ENCODE measurements at regions not wholly inside any gene's neighbourhood (a gene's known extent, or its start where the extent isn't known, plus 50 kb on each side); places are given as distances from the start of the nearest gene placed in this dataset.
"Not testable (repeated sequence)": the region's sequence is repeated elsewhere in the genome, so short reads cannot be mapped to it uniquely, and the experiment has no call there.

- ChIA-PET POLR2A (no interaction called here), CTCF (no interaction called here)
- no peak overlapping the region for H3K4me3 Mint-ChIP-seq
- H3K36me3 Mint-ChIP-seq (ENCODE audit: low read depth): no peaks in the 10 kb centered on the region
- ATAC-seq (no peak), DNase-seq (no peak)
- no peaks in the 10 kb centered on the region for H3K9me3 Mint-ChIP-seq (ENCODE audit: insufficient read depth)
- H3K27ac Mint-ChIP-seq: no peak overlapping the region
- no peaks in the 10 kb centered on the region for H3K27me3 Mint-ChIP-seq (ENCODE audit: low read depth)
- H3K4me1 Mint-ChIP-seq (ENCODE audit: low read depth): no peaks in the 10 kb centered on the region
These were observed 214.8 kb upstream of the GCFC2 start for GRCh38 chr2:75925331-75926024.

DNA sequence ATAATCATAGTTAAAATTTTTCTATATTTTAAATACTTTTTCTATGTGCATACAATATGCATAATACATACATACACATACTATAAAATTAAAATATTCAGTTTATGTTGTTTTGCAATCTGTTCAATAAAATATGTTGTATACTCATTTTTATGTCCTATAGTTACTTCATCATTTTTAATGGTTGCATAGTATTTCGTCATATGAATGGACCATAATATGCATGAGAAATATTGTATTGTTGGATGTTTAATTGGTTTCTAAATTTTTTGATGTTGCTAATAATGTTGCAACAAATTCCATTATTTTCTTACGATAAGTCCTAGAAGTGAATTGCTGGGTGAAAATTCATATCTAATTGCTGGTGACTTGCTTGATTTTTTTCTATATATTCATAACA lies 211.5 kb upstream of the GCFC2 start:
- CTCF ChIA-PET: no interaction called here
- ATAC-seq (no peak), DNase-seq (no peak)
- H3K36me3 Mint-ChIP-seq (ENCODE audit: low read depth): no peaks in the 10 kb centered on the region
- no peaks in the 10 kb centered on the region for H3K27me3 Mint-ChIP-seq (ENCODE audit: low read depth)
- no peaks in the 10 kb centered on the region for H3K4me1 Mint-ChIP-seq (ENCODE audit: low read depth)
- H3K27ac Mint-ChIP-seq: no peak overlapping the region
- POLR2A ChIA-PET: no interaction called here
- no peak overlapping the region for H3K4me3 Mint-ChIP-seq
- no peaks in the 10 kb centered on the region for H3K9me3 Mint-ChIP-seq (ENCODE audit: insufficient read depth)

DNA sequence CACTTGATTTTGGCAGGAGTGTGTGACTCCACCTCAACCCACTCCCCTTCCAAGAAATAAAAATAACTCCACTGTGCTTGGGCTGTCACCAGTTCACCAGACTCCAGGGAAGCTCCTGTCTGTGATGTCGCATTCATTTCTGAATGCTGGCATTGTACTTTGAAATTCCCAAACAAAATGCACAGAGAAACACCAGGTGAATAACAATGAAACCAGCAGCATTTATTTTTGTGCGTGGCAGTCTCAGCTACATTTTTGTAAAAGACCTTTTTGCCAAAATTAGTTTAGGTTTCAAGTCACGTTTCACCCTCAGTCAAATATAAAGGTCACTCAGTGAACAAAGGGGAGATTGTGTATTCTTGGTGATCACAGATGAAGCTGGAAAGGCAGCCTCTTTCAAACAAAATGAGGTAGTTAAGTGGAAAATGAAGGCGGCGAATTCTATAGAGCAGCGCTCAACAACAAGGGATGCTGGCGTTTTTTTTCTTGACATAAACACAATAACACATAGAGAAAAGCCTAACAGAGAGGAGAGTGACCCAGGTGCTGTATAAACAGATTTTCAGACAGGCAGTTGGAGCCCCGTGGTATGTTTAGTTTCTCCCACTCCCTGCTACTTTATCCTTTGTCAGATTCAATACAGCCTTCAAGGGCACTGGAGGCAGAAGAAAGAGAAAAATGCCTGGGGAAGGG lies 210.3 kb upstream of the GCFC2 start:
- Mint-ChIP-seq H3K27me3 (ENCODE audit: low read depth) (no peaks in the 10 kb centered on the region), H3K4me1 (ENCODE audit: low read depth) (no peaks in the 10 kb centered on the region)
- POLR2A ChIA-PET: no interaction called here

DNA sequence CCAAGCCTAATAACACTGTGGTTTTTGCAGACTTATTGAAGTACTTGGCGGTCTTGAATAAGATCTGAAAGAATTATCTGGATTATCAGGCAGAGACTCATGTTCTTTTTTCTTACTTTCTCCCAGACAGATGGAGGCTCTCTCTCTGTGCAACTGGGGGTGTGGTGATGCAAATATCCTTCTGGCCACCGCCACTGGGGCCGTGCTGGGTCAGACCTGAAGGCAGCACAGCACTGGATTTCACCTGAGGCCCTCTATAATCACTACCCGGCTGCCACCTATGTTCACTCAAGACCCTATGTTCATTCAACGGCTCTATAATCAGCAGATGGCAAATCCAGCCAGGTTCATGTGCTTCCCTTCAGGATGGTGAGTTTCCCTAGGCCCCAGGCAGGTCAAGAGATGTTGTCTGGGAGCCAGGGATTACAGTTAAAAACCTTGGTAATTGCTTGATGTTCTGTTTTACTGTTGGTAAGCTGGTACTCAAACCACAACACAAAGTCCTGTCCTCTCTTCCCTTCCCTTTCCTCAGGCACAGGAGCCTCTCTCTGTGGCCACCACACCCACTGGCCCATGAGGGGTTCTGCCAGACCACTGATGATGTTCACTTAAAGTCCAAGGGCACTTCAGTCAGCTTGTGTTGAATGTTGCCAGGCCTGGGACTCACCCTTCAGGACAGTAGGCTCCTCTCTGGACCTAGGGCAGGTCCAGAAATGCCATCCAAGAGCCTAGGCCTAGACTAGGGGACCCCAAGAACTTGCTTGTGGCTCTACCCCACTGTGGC lies 205.3 kb upstream of the GCFC2 start:
- H3K27me3 Mint-ChIP-seq (ENCODE audit: low read depth): no peaks in the 10 kb centered on the region
- H3K36me3 Mint-ChIP-seq (ENCODE audit: low read depth): no peaks in the 10 kb centered on the region
- ChIA-PET POLR2A (no interaction called here), CTCF (no interaction called here)
- ATAC-seq (no peak), DNase-seq (no peak)
- no peak overlapping the region for H3K27ac Mint-ChIP-seq
- peaks cover 5% of the 10 kb centered on the region for H3K9me3 Mint-ChIP-seq (ENCODE audit: insufficient read depth)
- H3K4me1 Mint-ChIP-seq (ENCODE audit: low read depth): no peaks in the 10 kb centered on the region
- no peak overlapping the region for H3K4me3 Mint-ChIP-seq

More for the DNA sequence above, 210.3 kb upstream of the GCFC2 start:
- H3K36me3 Mint-ChIP-seq (ENCODE audit: low read depth): no peaks in the 10 kb centered on the region
- CTCF ChIA-PET: no interaction called here
- H3K4me3 Mint-ChIP-seq: no peak overlapping the region
- no peak overlapping the region for H3K27ac Mint-ChIP-seq
- DNase-seq (no peak), ATAC-seq (no peak)
- H3K9me3 Mint-ChIP-seq (ENCODE audit: insufficient read depth): no peaks in the 10 kb centered on the region

DNA sequence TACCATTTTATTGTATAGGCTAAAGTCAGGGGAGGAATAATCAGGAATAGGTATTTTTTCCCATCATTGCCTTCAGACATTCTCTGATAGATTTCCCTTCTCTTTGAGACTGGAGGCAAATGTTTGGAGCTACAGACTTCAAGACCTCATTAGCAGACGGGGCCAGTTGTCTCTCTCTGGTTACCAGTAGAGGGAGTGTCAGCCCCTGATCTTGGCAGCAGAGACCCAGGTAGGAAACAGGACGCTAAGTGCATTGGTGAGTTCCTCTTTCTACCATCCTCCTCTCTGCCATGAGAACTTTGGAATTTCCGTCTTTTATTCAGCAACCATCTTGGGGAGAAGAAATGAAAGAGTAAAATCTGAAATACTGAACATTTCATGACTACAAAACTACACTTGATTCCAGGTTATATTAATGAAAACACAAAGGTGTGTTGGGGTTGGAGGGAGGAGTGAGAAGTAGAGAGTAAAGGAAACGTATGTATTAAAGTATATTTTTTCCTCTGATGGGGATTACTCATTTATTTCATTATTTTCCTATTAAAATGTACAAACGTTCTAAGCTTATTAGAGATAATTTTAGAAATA lies 186.2 kb upstream of the GCFC2 start:
- Mint-ChIP-seq H3K27ac (no peak overlapping the region), H3K4me3 (no peak overlapping the region), H3K36me3 (ENCODE audit: low read depth) (no peaks in the 10 kb centered on the region), H3K27me3 (ENCODE audit: low read depth) (no peaks in the 10 kb centered on the region), H3K4me1 (ENCODE audit: low read depth) (no peaks in the 10 kb centered on the region), H3K9me3 (ENCODE audit: insufficient read depth) (no peaks in the 10 kb centered on the region)
- CTCF ChIA-PET: no interaction called here
- POLR2A ChIA-PET: no interaction called here
- DNase-seq: no peak
- no peak for ATAC-seq

DNA sequence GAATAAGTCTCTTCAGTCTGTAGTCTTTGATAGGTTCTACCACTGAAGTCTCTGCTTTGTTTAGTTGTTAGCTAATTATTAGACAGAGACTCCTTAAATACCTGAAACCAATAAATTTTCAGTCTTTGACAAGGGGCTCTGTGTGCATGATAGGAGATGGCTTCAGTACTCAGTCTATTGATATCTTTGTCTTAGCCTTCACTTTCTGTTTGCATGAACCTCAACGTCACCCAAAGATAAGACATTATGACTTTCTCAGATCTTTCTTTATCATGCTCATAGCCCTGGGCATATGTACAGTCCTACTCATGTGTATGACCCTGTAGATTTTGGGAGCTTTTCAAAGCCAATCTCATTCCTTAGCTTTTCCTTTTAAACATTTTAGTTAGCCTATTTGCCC lies 183.5 kb upstream of the GCFC2 start:
- H3K4me3 Mint-ChIP-seq: no peak overlapping the region
- no peaks in the 10 kb centered on the region for H3K36me3 Mint-ChIP-seq (ENCODE audit: low read depth)
- CTCF ChIA-PET: no interaction called here
- no peak for DNase-seq
- no peak for ATAC-seq
- no peaks in the 10 kb centered on the region for H3K9me3 Mint-ChIP-seq (ENCODE audit: insufficient read depth)
- H3K27ac Mint-ChIP-seq: no peak overlapping the region
- H3K27me3 Mint-ChIP-seq (ENCODE audit: low read depth): no peaks in the 10 kb centered on the region
- H3K4me1 Mint-ChIP-seq (ENCODE audit: low read depth): no peaks in the 10 kb centered on the region
- POLR2A ChIA-PET: no interaction called here

- Mint-ChIP-seq H3K9me3 (ENCODE audit: insufficient read depth) (no peaks in the 10 kb centered on the region), H3K27ac (no peak overlapping the region), H3K27me3 (ENCODE audit: low read depth) (no peaks in the 10 kb centered on the region), H3K4me1 (ENCODE audit: low read depth) (no peaks in the 10 kb centered on the region), H3K36me3 (ENCODE audit: low read depth) (no peaks in the 10 kb centered on the region), H3K4me3 (no peak overlapping the region)
- ChIA-PET POLR2A (no interaction called here), CTCF (no interaction called here)
- DNase-seq (no peak), ATAC-seq (no peak)
These were observed 181.8 kb upstream of the GCFC2 start for GRCh38 chr2:75892490-75892889.

- H3K4me1 Mint-ChIP-seq (ENCODE audit: low read depth): no peaks in the 10 kb centered on the region
- ChIA-PET POLR2A (no interaction called here), CTCF (no interaction called here)
- H3K27me3 Mint-ChIP-seq (ENCODE audit: low read depth): no peaks in the 10 kb centered on the region
- no peaks in the 10 kb centered on the region for H3K36me3 Mint-ChIP-seq (ENCODE audit: low read depth)
- no peak for ATAC-seq
- no peak for DNase-seq
- no peak overlapping the region for H3K27ac Mint-ChIP-seq
- no peak overlapping the region for H3K4me3 Mint-ChIP-seq
- H3K9me3 Mint-ChIP-seq (ENCODE audit: insufficient read depth): no peaks in the 10 kb centered on the region
These were observed 171.8 kb upstream of the GCFC2 start for GRCh38 chr2:75882530-75882929.

- H3K36me3 Mint-ChIP-seq (ENCODE audit: low read depth); H3K27ac Mint-ChIP-seq; H3K4me3 Mint-ChIP-seq; H3K4me1 Mint-ChIP-seq (ENCODE audit: low read depth); H3K9me3 Mint-ChIP-seq (ENCODE audit: insufficient read depth); POLR2A ChIA-PET; DNase-seq; CTCF ChIA-PET; H3K27me3 Mint-ChIP-seq (ENCODE audit: low read depth); ATAC-seq: not testable (repeated sequence)
These were observed 164.9 kb upstream of the GCFC2 start for GRCh38 chr2:75875606-75876005.

GRCh38 chr2:75871762-75872614 lies 161.3 kb upstream of the GCFC2 start:
- H3K4me1 Mint-ChIP-seq (ENCODE audit: low read depth); DNase-seq; ATAC-seq; H3K27ac Mint-ChIP-seq; POLR2A ChIA-PET; H3K27me3 Mint-ChIP-seq (ENCODE audit: low read depth); H3K36me3 Mint-ChIP-seq (ENCODE audit: low read depth); H3K9me3 Mint-ChIP-seq (ENCODE audit: insufficient read depth); CTCF ChIA-PET; H3K4me3 Mint-ChIP-seq: not testable (repeated sequence)

DNA sequence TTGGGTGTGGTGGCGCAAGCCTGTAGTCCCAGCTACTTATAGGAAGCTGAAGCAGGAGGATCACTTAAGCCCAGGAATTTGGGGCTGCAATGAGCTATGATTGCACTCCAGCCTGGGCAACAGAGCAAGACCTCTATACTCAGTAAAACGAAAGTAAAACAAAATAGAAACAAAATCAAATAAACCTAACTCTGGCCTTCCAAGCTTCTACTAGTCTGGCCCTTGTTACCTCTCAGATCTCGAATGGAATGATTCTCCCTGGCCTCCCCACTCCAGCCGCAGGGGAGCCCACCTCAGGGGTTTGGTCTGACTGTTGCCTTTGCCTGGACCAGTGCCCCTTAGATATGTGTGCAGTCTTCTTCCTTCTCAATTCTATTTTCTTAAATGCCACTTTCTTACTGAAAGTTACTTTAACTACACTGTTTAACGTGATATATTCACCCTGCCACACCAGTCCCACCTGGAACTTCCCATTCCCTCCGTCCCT lies 160.0 kb upstream of the GCFC2 start:
- no peaks in the 10 kb centered on the region for H3K27me3 Mint-ChIP-seq (ENCODE audit: low read depth)
- no peak overlapping the region for H3K4me3 Mint-ChIP-seq
- no peaks in the 10 kb centered on the region for H3K9me3 Mint-ChIP-seq (ENCODE audit: insufficient read depth)
- H3K4me1 Mint-ChIP-seq (ENCODE audit: low read depth): no peaks in the 10 kb centered on the region
- DNase-seq (no peak), ATAC-seq (no peak)
- POLR2A ChIA-PET: no interaction called here
- CTCF ChIA-PET: no interaction called here
- no peak overlapping the region for H3K27ac Mint-ChIP-seq
- no peaks in the 10 kb centered on the region for H3K36me3 Mint-ChIP-seq (ENCODE audit: low read depth)

All from activated CD8-positive, alpha-beta T cell treated with anti-CD3 and anti-CD28 coated beads, Interleukin-2, amount 10 ng/mL, durations not matched to agents 7 days and 5 days (primary cell).